Breast epithelium (tissue), 4 donors: ENCODE measurements at regions not wholly inside any gene's neighbourhood (a gene's known extent, or its start where the extent isn't known, plus 50 kb on each side); places are given as distances from the start of the nearest gene placed in this dataset.

Experiments
- DNase-seq, 2 donors: peaks; one replicate each; pipeline ENCODE4 v3.0.0-alpha.2; 2019; ENCODE audit warnings: low spot score in 2 of 2
- H3K27ac ChIP-seq, 2 donors: fragments of 200-600 bp; sonication (generic) in 1 of 2; one replicate each; pipeline ENCODE4 v1.5.1; 2016 to 2019; ENCODE audit warnings: mild to moderate bottlenecking in 1 of 2
- H3K27me3 ChIP-seq, 2 donors: fragments of 200-600 bp; sonication (generic) in 1 of 2; one replicate each; pipeline versions ENCODE4 v1.5.1 to v1.6.0; 2017 to 2019; ENCODE audit warnings: control low read depth in 1 of 2, mild to moderate bottlenecking in 1 of 2
- H3K36me3 ChIP-seq: fragments of 200-600 bp; one replicate; pipeline ENCODE4 v1.5.1; 2019
- H3K4me1 ChIP-seq, 2 donors: fragments of 200-600 bp; sonication (generic); one replicate each; pipeline ENCODE4 v1.5.1; 2016 to 2019; ENCODE audit warnings: control low read depth in 1 of 2
- H3K4me3 ChIP-seq, 3 donors: fragments of 200-600 bp; sonication (generic); 1 replicate in 2 of 3; 2 replicates in 1 of 3; pipeline ENCODE4 v1.5.1; 2016 to 2019; ENCODE audit warnings: mild to moderate bottlenecking in 3 of 3, moderate library complexity in 2 of 3
- H3K9me3 ChIP-seq, 2 donors: fragments of 200-600 bp; sonication (generic) in 1 of 2; one replicate each; pipeline ENCODE4 v1.5.1; 2016 to 2019; ENCODE audit warnings: control low read depth in 1 of 2
- CTCF ChIP-seq, 3 donors: fragments of 450-650 bp; IDR thresholded peaks; one replicate each; pipeline ENCODE4 v1.5.1; 2016 to 2017; ENCODE audit warnings: antibody characterized with exemption in 3 of 3, mild to moderate bottlenecking in 3 of 3, moderate library complexity in 3 of 3
- POLR2A ChIP-seq: fragments of 450-650 bp; IDR thresholded peaks from one replicate; pipeline ENCODE4 v1.6.1; 2016; ENCODE audit warnings: antibody characterized with exemption, mild to moderate bottlenecking, moderate library complexity
- POLR2AphosphoS5 ChIP-seq, 3 donors: sonication (generic); formaldehyde crosslinking; IDR thresholded peaks; one replicate each; pipeline ENCODE4 v1.6.1; 2017; ENCODE audit warnings: antibody characterized with exemption in 3 of 3
- intact Hi-C: fragments of 100-400 bp; cut with DNase I; formaldehyde crosslinking; loops from one replicate; pipeline ENCODE4 v1.15.1; 2023; ENCODE audit warnings: low total_unique reads

DNA sequence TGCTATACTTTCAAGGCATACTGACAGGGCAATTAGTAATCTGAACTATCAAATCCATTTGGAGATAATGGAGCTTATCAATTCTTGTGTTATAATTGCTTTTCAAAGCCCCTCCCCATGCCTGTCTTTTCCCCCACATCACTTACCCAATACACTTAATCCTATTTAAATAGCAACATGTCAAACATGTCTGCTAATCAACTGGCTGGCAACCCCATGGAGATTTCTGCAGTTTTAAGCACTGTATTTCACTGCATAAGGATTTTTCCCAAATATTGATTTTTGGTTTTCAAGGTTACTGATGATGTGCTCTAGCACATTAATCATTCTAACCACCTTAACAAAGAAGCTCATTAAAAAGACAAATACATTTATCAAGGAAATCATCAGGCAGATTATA is 800.3 kb downstream of the PLA2G4A start:
- H3K27me3 ChIP-seq = no peaks in the 10 kb centered on the region
- H3K36me3 ChIP-seq = no peaks in the 10 kb centered on the region
- H3K27ac ChIP-seq = no peak overlapping the region
- H3K4me1 ChIP-seq = no peaks in the 10 kb centered on the region
- DNase-seq = no peak
- TF ChIP-seq POLR2AphosphoS5 (IDR thresholded peaks at IDR 0.05) (no peak), CTCF (IDR thresholded peaks at IDR 0.05) (no peak), POLR2A (no peak)
- intact Hi-C loops = no loop called here
- peaks cover 0 to 17% of the 10 kb centered on the region in 2 donors for H3K9me3 ChIP-seq
- H3K4me3 ChIP-seq = no peak overlapping the region

- Histone ChIP-seq H3K4me1 (no peaks in the 10 kb centered on the region), H3K9me3 (peaks cover 0 to 17% of the 10 kb centered on the region in 2 donors), H3K36me3 (no peaks in the 10 kb centered on the region), H3K27me3 (no peaks in the 10 kb centered on the region), H3K4me3 (no peak overlapping the region), H3K27ac (no peak overlapping the region)
- TF ChIP-seq CTCF (IDR thresholded peaks at IDR 0.05) (no peak), POLR2AphosphoS5 (IDR thresholded peaks at IDR 0.05) (no peak), POLR2A (no peak)
- intact Hi-C loops = no loop called here
- DNase-seq = no peak
These were observed 802.1 kb downstream of the PLA2G4A start for GRCh38 chr1:187630653-187631380.

- Histone ChIP-seq H3K27me3 (no peaks in the 10 kb centered on the region), H3K27ac (no peak overlapping the region), H3K36me3 (no peaks in the 10 kb centered on the region), H3K4me3 (no peak overlapping the region), H3K4me1 (no peaks in the 10 kb centered on the region), H3K9me3 (peaks cover 0 to 17% of the 10 kb centered on the region in 2 donors)
- DNase-seq = no peak
- intact Hi-C loops = no loop called here
- TF ChIP-seq CTCF (IDR thresholded peaks at IDR 0.05) = no peak
- TF ChIP-seq POLR2A = no peak
- no peak for TF ChIP-seq POLR2AphosphoS5 (IDR thresholded peaks at IDR 0.05)
These were observed 802.6 kb downstream of the PLA2G4A start for GRCh38 chr1:187631381-187631675.

DNA sequence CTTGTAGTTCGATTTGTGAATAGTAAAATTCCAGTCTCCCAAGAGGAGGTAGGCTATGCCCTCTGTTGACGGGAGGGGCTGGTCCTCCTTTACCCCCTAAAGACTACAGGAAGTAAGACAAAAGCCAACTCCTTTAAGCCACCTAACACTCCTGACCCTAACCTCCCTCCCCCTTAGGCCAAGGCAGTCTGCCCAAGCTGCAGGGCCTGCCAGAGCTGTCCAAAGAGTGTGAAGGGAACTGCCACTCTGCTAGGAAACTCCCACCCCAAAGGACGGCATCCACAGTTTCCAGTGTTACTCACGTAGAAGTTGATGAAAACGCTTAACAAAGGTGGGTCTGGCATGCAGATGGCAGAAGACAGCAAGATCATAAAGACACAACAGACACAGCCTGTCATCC is 803.2 kb downstream of the PLA2G4A start:
- H3K27me3 ChIP-seq = no peaks in the 10 kb centered on the region
- no peak for TF ChIP-seq CTCF (IDR thresholded peaks at IDR 0.05)
- no peak for TF ChIP-seq POLR2AphosphoS5 (IDR thresholded peaks at IDR 0.05)
- no peak for TF ChIP-seq POLR2A
- peaks cover 0 to 17% of the 10 kb centered on the region in 2 donors for H3K9me3 ChIP-seq
- DNase-seq = no peak
- H3K4me3 ChIP-seq = no peak overlapping the region
- intact Hi-C loops = no loop called here
- H3K4me1 ChIP-seq = no peaks in the 10 kb centered on the region
- no peak overlapping the region for H3K27ac ChIP-seq
- no peaks in the 10 kb centered on the region for H3K36me3 ChIP-seq

DNA sequence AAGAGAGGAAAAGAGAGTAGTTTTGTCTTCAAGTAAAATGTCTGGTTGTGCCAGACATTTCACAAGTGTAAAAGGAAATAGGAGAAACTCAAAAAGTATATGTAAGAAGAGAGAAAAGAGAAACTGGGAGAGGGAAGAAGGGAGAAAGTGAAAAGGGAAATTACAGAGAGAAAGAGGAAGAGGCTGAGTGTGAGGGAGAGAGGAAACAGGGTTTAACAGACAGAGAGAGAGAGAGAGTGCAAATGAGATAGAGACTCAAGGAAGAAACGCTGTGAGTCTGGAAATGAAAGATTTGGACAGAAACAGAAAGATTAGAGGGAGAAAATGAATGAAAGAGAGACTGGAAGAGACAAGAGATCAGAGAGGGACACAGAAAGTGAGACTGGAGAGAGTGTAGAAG is 806.2 kb downstream of the PLA2G4A start:
- H3K27me3 ChIP-seq = no peaks in the 10 kb centered on the region
- intact Hi-C loops = no loop called here

More for the DNA sequence above, 806.2 kb downstream of the PLA2G4A start:
- Histone ChIP-seq H3K36me3 (no peaks in the 10 kb centered on the region), H3K4me1 (no peaks in the 10 kb centered on the region), H3K27ac (no peak overlapping the region), H3K9me3 (peaks cover 0 to 17% of the 10 kb centered on the region in 2 donors), H3K4me3 (no peak overlapping the region)
- no peak for TF ChIP-seq POLR2AphosphoS5 (IDR thresholded peaks at IDR 0.05)
- TF ChIP-seq POLR2A = no peak
- no peak for TF ChIP-seq CTCF (IDR thresholded peaks at IDR 0.05)
- DNase-seq = no peak
